OCI-LY7 (cell line): ENCODE measurements at regions not wholly inside any gene's neighbourhood (a gene's known extent, or its start where the extent isn't known, plus 50 kb on each side); places are given as distances from the start of the nearest gene placed in this dataset.

Source experiments
- BruUV-seq: library from RNA; stranded (reverse); fragments of 400-500 nt; replicated peaks from 2 replicates; lab custom pipeline; 2021; lab: Mats Ljungman, UMichigan
- CTCF ChIA-PET: fragments of 300-600 bp; sonication (Branson Sonifier 250); formaldehyde crosslinking; loops from one replicate; lab custom pipeline; 2022; ENCODE audit warnings: antibody characterized with exemption; ENCODE audit not compliant: unreplicated experiment; lab: Charles Lee
- POLR2A ChIA-PET: fragments of 300-600 bp; sonication (Branson Sonifier 250); formaldehyde crosslinking; loops from one replicate; lab custom pipeline; 2022; ENCODE audit warnings: antibody characterized with exemption; lab: Charles Lee
- DNase-seq: peaks from one replicate; pipeline ENCODE4 v3.0.0-alpha.2; 2015; ENCODE audit warnings: low spot score
- H2AFZ ChIP-seq: fragments of 200-600 bp; sonication (generic), shearing (Covaris generic); 2 replicates; pipeline ENCODE4 v1.6.1; 2014; ENCODE audit warnings: mild to moderate bottlenecking, antibody characterized with exemption, low read length, moderate library complexity
- H3K27ac ChIP-seq: fragments of 200-600 bp; sonication (generic); 2 replicates; pipeline ENCODE4 v1.5.1; 2014; ENCODE audit warnings: mixed run types, low read depth, mild to moderate bottlenecking, moderate library complexity, low read length, inconsistent platforms; ENCODE audit not compliant: poor library complexity, severe bottlenecking
- H3K36me3 ChIP-seq: fragments of 200-600 bp; sonication (generic); 2 replicates; pipeline ENCODE4 v1.6.1; 2014; ENCODE audit warnings: mild to moderate bottlenecking, antibody characterized with exemption, low read length, moderate library complexity, mixed read lengths; ENCODE audit not compliant: insufficient read depth
- H3K4me1 ChIP-seq: fragments of 200-600 bp; sonication (generic); 2 replicates; pipeline ENCODE4 v1.5.1; 2014; ENCODE audit warnings: mild to moderate bottlenecking, low read length; ENCODE audit not compliant: insufficient read depth, poor library complexity, severe bottlenecking
- H3K4me2 ChIP-seq: fragments of 200-600 bp; sonication (generic); 2 replicates; pipeline ENCODE4 v1.6.1; 2014; ENCODE audit warnings: mild to moderate bottlenecking, low read length
- H3K4me3 ChIP-seq: fragments of 200-600 bp; sonication (generic); 2 replicates; pipeline ENCODE4 v1.5.1; 2014; ENCODE audit warnings: mild to moderate bottlenecking, low read depth, low read length; ENCODE audit not compliant: poor library complexity, severe bottlenecking
- H3K79me2 ChIP-seq: fragments of 200-600 bp; sonication (generic); 2 replicates; pipeline ENCODE4 v1.6.1; 2016; ENCODE audit warnings: low read depth, mild to moderate bottlenecking, low read length, moderate library complexity, mixed read lengths; ENCODE audit not compliant: insufficient read depth
- H3K9me2 ChIP-seq: fragments of 200-600 bp; sonication (generic); 2 replicates; pipeline ENCODE4 v1.6.1; 2016; ENCODE audit warnings: mild to moderate bottlenecking, low read length, mixed read lengths; ENCODE audit not compliant: insufficient read depth
- H3K9me3 ChIP-seq: fragments of 200-600 bp; sonication (generic); 2 replicates; pipeline ENCODE4 v1.6.1; 2014; ENCODE audit warnings: mild to moderate bottlenecking, mixed run types, low read length, mixed read lengths
- H4K20me1 ChIP-seq: fragments of 200-600 bp; sonication (generic); 2 replicates; pipeline ENCODE4 v1.6.1; 2014; ENCODE audit warnings: mild to moderate bottlenecking, antibody characterized with exemption, low read length, moderate library complexity, mixed read lengths; ENCODE audit not compliant: insufficient read depth
- EZH2phosphoT487 ChIP-seq: fragments of 200-600 bp; sonication (generic); IDR thresholded peaks from 2 replicates; pipeline ENCODE4 v1.6.1; 2018; ENCODE audit warnings: low read depth, borderline replicate concordance, mild to moderate bottlenecking, mixed run types, antibody characterized with exemption, low read length, moderate library complexity, mixed read lengths
- intact Hi-C: fragments of 100-400 bp; cut with micrococcal nuclease; formaldehyde crosslinking; loops from one replicate; pipeline ENCODE4 v1.10.0; 2022; ENCODE audit not compliant: unreplicated experiment
- TF ChIP-seq, protein P1 (sequence below): fragments of 200-600 bp; sonication (generic); conservative IDR thresholded peaks from 2 replicates; pipeline ENCODE4 v1.5.1; 2014; ENCODE audit warnings: mild to moderate bottlenecking, antibody characterized with exemption, low read length, moderate library complexity, mixed read lengths

DNA sequence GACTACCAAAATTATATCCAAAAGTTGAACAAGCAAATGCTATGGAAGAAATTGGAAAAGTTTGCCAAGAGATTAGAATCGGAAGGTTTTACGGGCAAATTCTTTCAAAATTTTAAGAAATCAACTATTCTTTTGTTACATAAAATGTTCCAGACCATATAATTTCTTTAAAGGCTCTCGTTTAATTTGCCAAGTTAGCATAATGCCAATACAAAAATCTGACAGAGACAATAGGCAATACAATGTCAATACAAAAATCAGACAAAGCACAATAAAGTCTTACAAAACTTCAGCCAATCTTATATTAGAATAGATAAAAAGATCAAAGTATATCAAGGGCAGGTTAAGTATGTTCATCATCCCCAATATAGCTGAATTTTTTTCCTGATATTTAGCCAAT is 224.2 kb downstream of the BCL11A start:
- no peak overlapping the region for H3K27ac ChIP-seq
- H3K9me2 ChIP-seq, result no peaks in the 10 kb centered on the region
- H3K36me3 ChIP-seq, result no peaks in the 10 kb centered on the region; the same call in 1 of the 2 replicates
- TF ChIP-seq, protein P1, sequence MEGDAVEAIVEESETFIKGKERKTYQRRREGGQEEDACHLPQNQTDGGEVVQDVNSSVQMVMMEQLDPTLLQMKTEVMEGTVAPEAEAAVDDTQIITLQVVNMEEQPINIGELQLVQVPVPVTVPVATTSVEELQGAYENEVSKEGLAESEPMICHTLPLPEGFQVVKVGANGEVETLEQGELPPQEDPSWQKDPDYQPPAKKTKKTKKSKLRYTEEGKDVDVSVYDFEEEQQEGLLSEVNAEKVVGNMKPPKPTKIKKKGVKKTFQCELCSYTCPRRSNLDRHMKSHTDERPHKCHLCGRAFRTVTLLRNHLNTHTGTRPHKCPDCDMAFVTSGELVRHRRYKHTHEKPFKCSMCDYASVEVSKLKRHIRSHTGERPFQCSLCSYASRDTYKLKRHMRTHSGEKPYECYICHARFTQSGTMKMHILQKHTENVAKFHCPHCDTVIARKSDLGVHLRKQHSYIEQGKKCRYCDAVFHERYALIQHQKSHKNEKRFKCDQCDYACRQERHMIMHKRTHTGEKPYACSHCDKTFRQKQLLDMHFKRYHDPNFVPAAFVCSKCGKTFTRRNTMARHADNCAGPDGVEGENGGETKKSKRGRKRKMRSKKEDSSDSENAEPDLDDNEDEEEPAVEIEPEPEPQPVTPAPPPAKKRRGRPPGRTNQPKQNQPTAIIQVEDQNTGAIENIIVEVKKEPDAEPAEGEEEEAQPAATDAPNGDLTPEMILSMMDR, result no peak
- no peak for TF ChIP-seq EZH2phosphoT487
- H3K79me2 ChIP-seq, result no peaks in the 10 kb centered on the region
- H3K4me1 ChIP-seq, result peaks cover 6% of the 10 kb centered on the region
- H2AFZ ChIP-seq, result no peak overlapping the region
- intact Hi-C loops, result no loop called here
- H4K20me1 ChIP-seq, result no peaks in the 10 kb centered on the region
- DNase-seq, result no peak
- H3K4me3 ChIP-seq, result no peak overlapping the region
- H3K9me3 ChIP-seq, result peaks cover 11% of the 10 kb centered on the region; the same call in 1 of the 2 replicates
- ChIA-PET POLR2A (interaction anchor here (0.5 to 2.4 kb wide), 4 partner anchors 8 to 342 kb away, joined by 3 to 8 read pairs (median 4); no protein-coding TSS in a partner anchor), CTCF (interaction anchor here (0.5 kb wide), 1 partner anchor 221 kb away, joined by 6 read pairs; no protein-coding TSS in a partner anchor)
- BruUV-seq, result no TSS peak
- H3K4me2 ChIP-seq, result no peak overlapping the region

DNA sequence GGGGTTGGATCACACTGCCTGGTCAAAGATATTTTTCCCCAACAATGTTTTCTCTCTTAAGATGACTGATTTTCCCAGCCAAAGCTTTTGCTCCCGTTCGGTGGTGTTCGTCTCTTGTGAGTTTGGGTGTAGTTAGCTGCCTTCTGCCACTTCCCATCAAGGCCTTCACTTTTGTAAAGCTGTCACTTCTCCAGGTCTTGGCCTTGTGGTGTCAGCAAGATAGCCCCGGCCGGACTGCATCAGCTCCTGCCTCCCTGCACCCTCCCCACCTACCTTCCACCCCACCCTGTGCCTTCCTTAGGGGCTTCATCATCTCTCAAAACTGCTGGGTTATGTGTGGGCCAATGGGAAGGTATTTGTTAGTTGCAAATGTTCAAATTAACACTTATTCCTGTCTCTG is 228.9 kb downstream of the BCL11A start:
- Histone ChIP-seq H3K79me2 (no peaks in the 10 kb centered on the region), H3K27ac (no peak overlapping the region), H3K4me3 (no peak overlapping the region), H3K4me1 (peaks cover 19% of the 10 kb centered on the region), H4K20me1 (no peaks in the 10 kb centered on the region), H3K9me2 (no peaks in the 10 kb centered on the region), H3K4me2 (no peak overlapping the region), H3K9me3 (peaks cover 11% of the 10 kb centered on the region; the same call in 1 of the 2 replicates), H3K36me3 (no peaks in the 10 kb centered on the region; the same call in 1 of the 2 replicates), H2AFZ (no peak overlapping the region)
- no peak for DNase-seq
- BruUV-seq, result no TSS peak
- TF ChIP-seq EZH2phosphoT487, result no peak
- TF ChIP-seq, protein P1, result no peak
- CTCF ChIA-PET, result no interaction called here
- POLR2A ChIA-PET, result interaction anchor here (2.2 kb wide), 1 partner anchor 9 kb away, joined by 5 read pairs; no protein-coding TSS in a partner anchor
- intact Hi-C loops, result no loop called here

DNA sequence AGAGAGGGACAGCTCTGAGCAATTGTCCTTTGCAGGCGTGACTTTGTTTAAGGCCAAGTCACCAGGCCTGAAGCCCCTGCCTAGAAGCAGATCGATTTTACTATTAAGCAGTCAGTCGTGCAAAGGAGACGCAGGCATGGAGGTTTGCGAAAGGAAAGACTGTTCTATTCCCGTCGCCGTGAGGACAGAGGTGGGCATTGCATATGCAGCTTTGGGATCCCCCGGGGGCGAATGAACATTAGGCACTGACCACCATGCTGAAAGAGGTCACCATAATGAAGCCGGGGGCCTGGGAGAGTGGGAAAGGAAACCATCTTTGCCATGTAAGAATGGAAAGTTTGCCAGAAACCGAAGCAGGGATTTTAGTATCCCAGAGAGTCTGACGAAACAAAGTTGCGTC is 231.6 kb downstream of the BCL11A start:
- Histone ChIP-seq H4K20me1 (no peaks in the 10 kb centered on the region), H3K4me1 (peaks cover 46% of the 10 kb centered on the region), H3K4me3 (no peak overlapping the region), H3K9me3 (peaks cover 6% of the 10 kb centered on the region; the same call in 1 of the 2 replicates), H3K9me2 (no peaks in the 10 kb centered on the region), H3K36me3 (no peaks in the 10 kb centered on the region; the same call in 1 of the 2 replicates), H3K79me2 (no peaks in the 10 kb centered on the region), H3K4me2 (no peak overlapping the region), H3K27ac (no peak overlapping the region), H2AFZ (no peak overlapping the region)
- TF ChIP-seq, protein P1, result no peak
- TF ChIP-seq EZH2phosphoT487, result no peak
- POLR2A ChIA-PET, result interaction anchor here (0.6 to 5.4 kb wide), 4 partner anchors 8 to 60 kb away, joined by 3 to 80 read pairs (median 3); no protein-coding TSS in a partner anchor
- no peak for DNase-seq
- CTCF ChIA-PET, result no interaction called here
- BruUV-seq, result no TSS peak
- intact Hi-C loops, result no loop called here
